HFF-Myc (cell line): ENCODE measurements at regions not wholly inside any gene's neighbourhood (a gene's known extent, or its start where the extent isn't known, plus 50 kb on each side); places are given as distances from the start of the nearest gene placed in this dataset.
"Not testable (repeated sequence)": the region's sequence is repeated elsewhere in the genome, so short reads cannot be mapped to it uniquely, and the experiment has no call there.

Source experiments
- DNase-seq: peaks from one replicate; pipeline ENCODE4 v3.0.0-alpha.2; 2011; ENCODE audit warnings: low read depth; ENCODE audit errors: extremely low read depth
- H3K4me3 ChIP-seq: replicated peaks from 2 replicates; pipeline ENCODE4 v1.5.1; 2011; ENCODE audit warnings: low read depth, mild to moderate bottlenecking, control low read depth, low read length
- TF ChIP-seq, protein P1 (sequence below): IDR thresholded peaks from 2 replicates; pipeline ENCODE4 v1.5.1; 2012; ENCODE audit warnings: mild to moderate bottlenecking, low read depth, low read length, control low read depth; ENCODE audit errors: missing control alignments

DNA sequence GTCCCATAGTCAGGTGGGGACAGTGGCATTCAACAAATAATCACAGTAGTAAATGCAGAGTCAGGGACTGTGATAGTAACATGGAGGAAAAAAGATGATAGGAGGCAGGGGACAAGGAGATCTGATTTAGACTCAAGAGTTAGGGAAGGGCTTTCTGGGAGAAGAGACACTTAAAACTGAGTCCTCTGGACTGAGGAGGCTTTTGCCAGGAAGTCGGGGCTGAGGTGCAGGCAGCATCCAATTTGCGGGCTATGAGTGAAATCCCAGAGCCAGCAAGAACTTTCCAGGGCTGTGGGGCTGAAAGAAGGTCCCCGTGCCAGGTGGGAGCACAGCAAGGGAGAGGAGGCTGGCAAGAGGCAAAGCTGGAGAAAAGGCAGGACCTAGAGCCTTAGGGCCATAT is 124.1 kb downstream of the KIF4B start:
- DNase-seq, result no peak
- TF ChIP-seq, protein P1, sequence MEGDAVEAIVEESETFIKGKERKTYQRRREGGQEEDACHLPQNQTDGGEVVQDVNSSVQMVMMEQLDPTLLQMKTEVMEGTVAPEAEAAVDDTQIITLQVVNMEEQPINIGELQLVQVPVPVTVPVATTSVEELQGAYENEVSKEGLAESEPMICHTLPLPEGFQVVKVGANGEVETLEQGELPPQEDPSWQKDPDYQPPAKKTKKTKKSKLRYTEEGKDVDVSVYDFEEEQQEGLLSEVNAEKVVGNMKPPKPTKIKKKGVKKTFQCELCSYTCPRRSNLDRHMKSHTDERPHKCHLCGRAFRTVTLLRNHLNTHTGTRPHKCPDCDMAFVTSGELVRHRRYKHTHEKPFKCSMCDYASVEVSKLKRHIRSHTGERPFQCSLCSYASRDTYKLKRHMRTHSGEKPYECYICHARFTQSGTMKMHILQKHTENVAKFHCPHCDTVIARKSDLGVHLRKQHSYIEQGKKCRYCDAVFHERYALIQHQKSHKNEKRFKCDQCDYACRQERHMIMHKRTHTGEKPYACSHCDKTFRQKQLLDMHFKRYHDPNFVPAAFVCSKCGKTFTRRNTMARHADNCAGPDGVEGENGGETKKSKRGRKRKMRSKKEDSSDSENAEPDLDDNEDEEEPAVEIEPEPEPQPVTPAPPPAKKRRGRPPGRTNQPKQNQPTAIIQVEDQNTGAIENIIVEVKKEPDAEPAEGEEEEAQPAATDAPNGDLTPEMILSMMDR, result no peak
- no peak overlapping the region for H3K4me3 ChIP-seq

DNA sequence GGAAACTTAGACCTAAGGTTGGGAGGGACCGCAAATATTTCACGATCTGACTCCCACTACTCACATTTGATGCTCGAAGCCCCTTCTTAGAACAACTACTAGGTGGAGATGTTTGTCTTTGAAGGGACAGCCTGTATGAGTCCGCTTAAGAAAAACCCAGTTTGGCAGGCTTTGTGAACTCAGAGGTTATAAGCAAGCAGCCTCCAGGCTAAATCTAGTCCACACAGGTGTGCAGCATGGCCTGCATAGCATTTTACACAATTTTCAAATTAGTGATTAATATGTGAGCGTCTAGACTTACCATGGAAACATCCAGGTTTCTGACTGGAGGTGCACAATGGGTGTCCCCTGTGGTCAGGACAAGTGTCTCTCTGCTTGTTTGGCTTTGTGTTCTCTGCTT is 127.1 kb downstream of the KIF4B start:
- no peak overlapping the region for H3K4me3 ChIP-seq
- TF ChIP-seq, protein P1, result no peak
- DNase-seq, result no peak

DNA sequence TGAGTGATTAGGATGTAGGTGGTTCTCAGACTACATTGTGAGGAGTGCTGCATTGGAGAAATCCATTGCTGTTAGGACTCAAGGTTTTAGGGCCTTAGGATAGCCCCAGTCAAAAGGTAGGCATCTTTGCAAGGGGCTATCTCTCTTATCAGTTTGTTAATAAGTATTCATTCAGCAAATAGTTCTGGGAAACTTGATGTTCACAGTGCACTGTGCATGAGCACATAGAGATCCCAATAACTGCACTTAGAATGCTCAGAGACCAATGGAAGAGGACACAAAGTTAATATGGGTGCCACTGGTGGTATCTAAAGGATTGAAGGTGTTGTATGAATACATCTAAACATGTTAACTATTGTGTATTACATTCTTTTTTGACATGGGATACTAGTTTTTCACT is 131.4 kb downstream of the KIF4B start:
- no peak for DNase-seq
- TF ChIP-seq, protein P1, result no peak
- no peak overlapping the region for H3K4me3 ChIP-seq

DNA sequence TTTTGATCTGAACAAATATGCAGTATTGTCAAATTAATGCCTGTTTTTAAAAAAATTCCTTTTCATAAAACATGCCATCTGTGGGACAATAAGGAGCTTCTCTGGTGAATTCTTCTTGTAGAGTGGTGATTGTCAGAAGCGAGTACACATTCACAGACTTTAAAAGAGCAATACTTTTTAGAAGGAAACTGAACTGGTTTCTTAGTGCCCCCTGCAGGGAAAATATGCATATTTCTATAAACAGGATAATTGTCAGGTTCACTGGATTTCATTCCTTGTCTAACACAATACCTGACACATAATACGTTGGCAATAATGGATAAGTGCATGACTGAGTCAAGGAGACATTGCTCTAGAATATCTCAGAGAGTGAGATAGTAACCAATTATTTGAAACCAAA is 133.7 kb downstream of the KIF4B start:
- no peak for DNase-seq
- TF ChIP-seq, protein P1, result no peak
- no peak overlapping the region for H3K4me3 ChIP-seq

DNA sequence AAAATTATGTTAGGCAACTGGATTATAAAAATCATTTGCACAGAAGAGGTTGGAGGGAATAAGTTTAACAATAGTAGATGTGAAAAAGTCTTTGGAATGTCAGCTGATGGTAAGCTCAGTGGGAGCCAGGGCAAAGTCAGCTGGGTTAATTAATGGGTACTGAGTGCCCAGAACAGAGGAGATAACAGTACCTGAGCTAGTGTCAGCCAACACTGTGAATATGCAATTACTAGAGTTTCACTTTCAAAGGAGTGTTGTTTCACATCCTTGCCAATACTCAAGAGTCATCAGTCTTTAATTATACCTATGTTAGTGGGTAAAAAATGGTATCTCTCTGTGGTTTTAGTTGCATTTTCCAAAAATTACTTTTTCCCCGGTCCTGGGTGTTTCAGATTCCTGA is 135.1 kb downstream of the KIF4B start:
- H3K4me3 ChIP-seq, result no peak overlapping the region
- TF ChIP-seq, protein P1, result no peak
- DNase-seq, result no peak

DNA sequence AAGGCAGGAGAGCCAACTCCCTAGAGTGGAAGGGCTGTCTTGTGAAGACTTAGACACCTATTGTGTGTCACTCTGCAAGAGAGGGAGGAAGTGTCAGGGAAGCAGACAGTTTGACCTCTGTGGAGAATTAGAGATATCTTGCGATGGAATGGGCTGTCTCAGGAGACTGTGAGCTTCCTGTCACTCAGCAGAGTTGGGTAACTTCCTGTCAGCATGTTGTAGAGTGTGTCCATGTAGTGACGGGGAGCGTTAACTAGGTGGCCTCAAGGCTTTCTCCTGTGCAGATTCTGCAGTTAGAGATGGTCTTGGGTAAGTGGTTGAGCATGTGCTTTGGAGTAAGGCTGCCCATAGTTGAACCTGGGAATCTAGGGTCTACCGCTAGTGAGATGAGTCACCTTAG is 136.5 kb downstream of the KIF4B start:
- no peak for DNase-seq
- TF ChIP-seq, protein P1, result no peak
- H3K4me3 ChIP-seq, result no peak overlapping the region

DNA sequence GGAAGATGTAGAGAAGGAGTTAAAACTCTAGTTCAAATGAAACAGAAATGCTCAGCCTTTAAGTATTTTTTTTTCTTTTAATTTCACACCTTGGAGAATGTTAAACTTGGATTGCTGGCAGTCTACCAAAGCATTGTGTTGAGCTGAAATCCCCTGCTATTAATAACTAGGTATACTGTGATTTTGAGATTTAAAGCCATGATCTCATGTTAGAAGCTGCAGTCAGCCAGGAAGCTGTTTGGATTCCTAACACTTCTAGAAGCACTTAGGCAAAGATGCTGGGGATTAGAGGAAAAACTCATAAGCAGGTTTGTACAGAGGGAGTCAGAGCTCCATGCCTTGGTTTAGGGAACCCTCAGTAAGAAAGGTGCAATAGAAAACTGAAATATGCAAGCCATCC is 141.4 kb downstream of the KIF4B start:
- DNase-seq, result no peak
- TF ChIP-seq, protein P1, result no peak
- H3K4me3 ChIP-seq, result no peak overlapping the region

DNA sequence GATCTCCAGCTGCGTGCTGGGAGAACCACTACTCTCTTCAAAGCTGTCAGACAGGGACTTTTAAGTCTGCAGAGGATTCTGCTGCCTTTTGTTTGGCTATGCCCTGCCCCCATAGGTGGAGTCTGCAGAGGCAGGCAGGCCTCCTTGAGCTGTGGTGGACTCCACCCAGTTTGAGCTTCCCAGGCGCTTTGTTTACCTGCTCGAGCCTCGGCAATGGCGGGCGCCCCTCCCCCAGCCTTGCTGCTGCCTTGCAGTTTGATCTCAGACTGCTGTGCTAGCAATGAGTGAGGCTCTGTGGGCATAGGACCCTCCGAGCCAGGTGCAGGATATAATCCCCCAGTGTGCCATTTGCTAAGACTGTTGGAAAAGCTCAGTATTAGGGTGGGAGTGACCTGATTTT is 149.5 kb downstream of the KIF4B start:
- H3K4me3 ChIP-seq, DNase-seq: not testable (repeated sequence)
